ENCODE measurements at regions not wholly inside any gene's neighbourhood (a gene's known extent, or its start where the extent isn't known, plus 50 kb on each side); places are given as distances from the start of the nearest gene placed in this dataset.
A peak's percentile ranks its signal among the peaks of the same experiment; 100 is the strongest.

GRCh38 chr1:24236789-24237371, 49.8 kb upstream of the IFNLR1 start:
- TF ChIP-seq FOSL2 (IDR thresholded peaks at IDR 0.05) (no peak), FOSL2 (CRISPR knock-in tag; IDR thresholded peaks at IDR 0.05) (0 out of 2 replicates have a peak, but pooled peaks have one; percentile 13), ZFP36 (IDR thresholded peaks at IDR 0.05; ENCODE audit: borderline replicate concordance, partially characterized antibody) (peak; percentile 79), JUN (IDR thresholded peaks at IDR 0.05) (no peak)
- H3K27ac ChIP-seq = peak overlapping the region; percentile 25 to 69; a peak in 4 of 6 replicates
- no peaks in the 10 kb centered on the region for H3K9me3 ChIP-seq
- 56% methylated on average over 7 of the region's 7 CpGs for WGBS (ENCODE audit: missing lambda C conversion rate)
- ChIA-PET POLR2A (no interaction called here), CTCF (interaction anchor here (1.0 to 1.6 kb wide), 4 partner anchors 29 to 155 kb away, joined by 3 to 6 read pairs (median 4); no protein-coding TSS in a partner anchor)
- peak overlapping the region; percentile 54 for H3K4me2 ChIP-seq
- peaks cover 16% of the 10 kb centered on the region for H3K4me1 ChIP-seq
- ATAC-seq (peak; percentile 85 to 86), DNase-seq (ENCODE audit: low read depth in 1 of 2, low spot score in 1 of 2) (peak; percentile 21 to 27), FAIRE-seq (no peak)
- H3K4me3 ChIP-seq = no peak overlapping the region
